Endodermal cell (in vitro differentiated cells): ENCODE measurements at regions not wholly inside any gene's neighbourhood (a gene's known extent, or its start where the extent isn't known, plus 50 kb on each side); places are given as distances from the start of the nearest gene placed in this dataset.

Experiments used
- DNase-seq: peaks from one replicate; pipeline ENCODE4 v3.0.0-alpha.2; 2017
- H3K27ac ChIP-seq: 2 replicates; pipeline ENCODE4 v1.5.1; 2013; ENCODE audit warnings: mild to moderate bottlenecking, low read depth, low read length, moderate library complexity
- H3K27me3 ChIP-seq: 2 replicates; pipeline ENCODE4 v1.6.1; 2013; ENCODE audit warnings: mild to moderate bottlenecking, low read length, moderate library complexity; ENCODE audit not compliant: insufficient read depth, control insufficient read depth, poor library complexity, severe bottlenecking
- H3K36me3 ChIP-seq: 2 replicates; pipeline ENCODE4 v1.7.0; 2013; ENCODE audit warnings: mild to moderate bottlenecking, low read length, moderate library complexity; ENCODE audit not compliant: control insufficient read depth, insufficient read depth
- H3K4me1 ChIP-seq: one replicate; pipeline ENCODE4 v1.7.0; 2013; ENCODE audit warnings: low read length; ENCODE audit not compliant: control insufficient read depth, insufficient read depth
- H3K4me3 ChIP-seq: 2 replicates; pipeline ENCODE4 v1.5.1; 2013; ENCODE audit warnings: mild to moderate bottlenecking, low read length, moderate library complexity
- H3K9ac ChIP-seq: 2 replicates; pipeline ENCODE4 v1.6.1; 2013; ENCODE audit warnings: mild to moderate bottlenecking, low read length, moderate library complexity; ENCODE audit not compliant: poor library complexity, severe bottlenecking; ENCODE audit errors: extremely low read depth
- H3K9me3 ChIP-seq: 2 replicates; pipeline ENCODE4 v1.6.1; 2013; ENCODE audit warnings: mild to moderate bottlenecking, low read length, moderate library complexity; ENCODE audit not compliant: control insufficient read depth
- H3K27ac Mint-ChIP-seq: 2 replicates; pipeline ENCODE4 v1.8.0; 2020; ENCODE audit warnings: mixed read lengths
- H3K27me3 Mint-ChIP-seq: 2 replicates; pipeline ENCODE4 v1.8.0; 2021; ENCODE audit warnings: mild to moderate bottlenecking, mixed read lengths; ENCODE audit not compliant: insufficient read depth
- H3K36me3 Mint-ChIP-seq: 2 replicates; pipeline ENCODE4 v1.8.0; 2020; ENCODE audit warnings: low read depth, mixed read lengths
- H3K4me1 Mint-ChIP-seq: 2 replicates; pipeline ENCODE4 v1.8.0; 2020; ENCODE audit warnings: mixed read lengths
- H3K4me3 Mint-ChIP-seq: 2 replicates; pipeline ENCODE4 v1.8.0; 2020; ENCODE audit warnings: mild to moderate bottlenecking, moderate library complexity, mixed read lengths
- H3K9me3 Mint-ChIP-seq: 2 replicates; pipeline ENCODE4 v1.8.0; 2020; ENCODE audit warnings: mild to moderate bottlenecking, mixed read lengths
- WGBS, 2 experiments: methylation state at CpG; one replicate each; pipeline versions ENCODE4 v1.1.5 to v1.1.7; 2013; ENCODE audit warnings: missing lambda C conversion rate in 2 of 2, mixed read lengths in 1 of 2; ENCODE audit not compliant: insufficient coverage in 1 of 2, insufficient read length in 1 of 2; 5-methylcytosine and 5-hydroxymethylcytosine counted together
- TF ChIP-seq, protein P1 (sequence below): fragments of 200-600 bp; sonication (generic); conservative IDR thresholded peaks from 2 replicates; pipeline ENCODE4 v1.5.0; 2021; ENCODE audit warnings: antibody characterized with exemption, mild to moderate bottlenecking

DNA sequence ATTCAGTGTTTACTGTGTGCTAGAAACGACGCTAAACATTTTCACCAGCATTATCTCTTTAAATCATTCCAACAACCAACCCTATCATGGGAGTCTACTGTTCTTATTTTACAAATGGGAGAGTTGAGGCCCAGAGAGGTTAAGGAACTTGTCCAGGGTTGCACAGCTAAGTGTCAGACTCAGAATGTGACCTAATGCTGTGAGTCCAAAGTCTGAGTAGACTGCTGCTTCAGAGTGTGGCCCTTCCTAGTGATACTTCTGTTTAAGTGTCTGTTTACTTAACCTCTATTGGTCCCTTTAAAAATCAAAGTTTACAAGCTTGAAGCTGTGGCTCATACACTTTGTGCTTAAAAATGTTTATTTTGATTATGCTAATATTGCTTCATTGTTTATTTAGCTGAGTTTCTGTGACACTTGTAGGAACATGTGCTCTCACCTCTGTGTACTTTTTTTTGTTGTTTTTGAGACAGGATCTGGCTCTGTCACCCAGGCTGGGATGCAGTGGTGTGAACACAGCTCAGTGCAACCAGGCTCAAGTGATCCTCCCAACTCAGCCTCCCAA, 84.4 kb upstream of the SYPL1 start:
- no peak for DNase-seq
- no peaks in the 10 kb centered on the region for H3K27me3 ChIP-seq
- H3K4me3 ChIP-seq, result no peak overlapping the region
- TF ChIP-seq, protein P1, sequence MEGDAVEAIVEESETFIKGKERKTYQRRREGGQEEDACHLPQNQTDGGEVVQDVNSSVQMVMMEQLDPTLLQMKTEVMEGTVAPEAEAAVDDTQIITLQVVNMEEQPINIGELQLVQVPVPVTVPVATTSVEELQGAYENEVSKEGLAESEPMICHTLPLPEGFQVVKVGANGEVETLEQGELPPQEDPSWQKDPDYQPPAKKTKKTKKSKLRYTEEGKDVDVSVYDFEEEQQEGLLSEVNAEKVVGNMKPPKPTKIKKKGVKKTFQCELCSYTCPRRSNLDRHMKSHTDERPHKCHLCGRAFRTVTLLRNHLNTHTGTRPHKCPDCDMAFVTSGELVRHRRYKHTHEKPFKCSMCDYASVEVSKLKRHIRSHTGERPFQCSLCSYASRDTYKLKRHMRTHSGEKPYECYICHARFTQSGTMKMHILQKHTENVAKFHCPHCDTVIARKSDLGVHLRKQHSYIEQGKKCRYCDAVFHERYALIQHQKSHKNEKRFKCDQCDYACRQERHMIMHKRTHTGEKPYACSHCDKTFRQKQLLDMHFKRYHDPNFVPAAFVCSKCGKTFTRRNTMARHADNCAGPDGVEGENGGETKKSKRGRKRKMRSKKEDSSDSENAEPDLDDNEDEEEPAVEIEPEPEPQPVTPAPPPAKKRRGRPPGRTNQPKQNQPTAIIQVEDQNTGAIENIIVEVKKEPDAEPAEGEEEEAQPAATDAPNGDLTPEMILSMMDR, result no peak
- H3K36me3 ChIP-seq, result no peaks in the 10 kb centered on the region
- Mint-ChIP-seq H3K4me1 (no peaks in the 10 kb centered on the region), H3K9me3 (no peaks in the 10 kb centered on the region), H3K36me3 (no peaks in the 10 kb centered on the region), H3K27ac (no peak overlapping the region), H3K4me3 (no peak overlapping the region), H3K27me3 (no peaks in the 10 kb centered on the region)
- no peaks in the 10 kb centered on the region for H3K9me3 ChIP-seq
- H3K27ac ChIP-seq, result no peak overlapping the region
- no peaks in the 10 kb centered on the region for H3K4me1 ChIP-seq
- no peak overlapping the region for H3K9ac ChIP-seq
- 100% methylated on average over 2 of the region's 2 CpGs; no CpG with 5 or more reads in 1 of the 2 experiments for WGBS, 2 experiments

DNA sequence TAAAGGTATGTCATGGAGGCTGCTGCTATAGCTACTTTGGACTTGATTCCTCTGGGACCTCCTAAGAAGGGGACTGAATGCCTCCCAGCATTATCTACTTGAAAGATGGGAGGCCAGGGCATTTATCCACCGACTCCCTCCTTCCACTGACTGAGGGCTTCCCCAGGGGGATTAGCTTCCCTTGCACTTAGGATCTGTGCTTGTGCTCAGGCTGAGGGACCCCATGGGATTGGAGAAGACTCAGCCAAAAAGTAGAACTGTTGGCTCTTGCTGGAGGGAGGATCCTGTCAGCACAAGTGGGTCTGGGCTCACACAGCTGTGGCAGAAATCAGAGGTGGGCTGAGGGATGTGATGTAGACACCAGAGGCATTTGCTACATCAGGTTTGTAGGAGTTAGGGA, 81.5 kb upstream of the SYPL1 start:
- no peaks in the 10 kb centered on the region for H3K36me3 Mint-ChIP-seq
- no peaks in the 10 kb centered on the region for H3K36me3 ChIP-seq
- WGBS, 2 experiments, result 92% methylated on average over 1 of the region's 1 CpG; no CpG with 5 or more reads in 1 of the 2 experiments
- H3K4me1 ChIP-seq, result no peaks in the 10 kb centered on the region
- H3K4me3 Mint-ChIP-seq, result no peak overlapping the region
- H3K27ac ChIP-seq, result no peak overlapping the region
- no peak for DNase-seq
- H3K27me3 ChIP-seq, result no peaks in the 10 kb centered on the region
- H3K9me3 Mint-ChIP-seq, result no peaks in the 10 kb centered on the region
- no peak overlapping the region for H3K27ac Mint-ChIP-seq
- H3K9ac ChIP-seq, result no peak overlapping the region
- H3K4me1 Mint-ChIP-seq, result no peaks in the 10 kb centered on the region
- H3K4me3 ChIP-seq, result no peak overlapping the region
- no peaks in the 10 kb centered on the region for H3K9me3 ChIP-seq
- TF ChIP-seq, protein P1, result no peak
- no peaks in the 10 kb centered on the region for H3K27me3 Mint-ChIP-seq

DNA sequence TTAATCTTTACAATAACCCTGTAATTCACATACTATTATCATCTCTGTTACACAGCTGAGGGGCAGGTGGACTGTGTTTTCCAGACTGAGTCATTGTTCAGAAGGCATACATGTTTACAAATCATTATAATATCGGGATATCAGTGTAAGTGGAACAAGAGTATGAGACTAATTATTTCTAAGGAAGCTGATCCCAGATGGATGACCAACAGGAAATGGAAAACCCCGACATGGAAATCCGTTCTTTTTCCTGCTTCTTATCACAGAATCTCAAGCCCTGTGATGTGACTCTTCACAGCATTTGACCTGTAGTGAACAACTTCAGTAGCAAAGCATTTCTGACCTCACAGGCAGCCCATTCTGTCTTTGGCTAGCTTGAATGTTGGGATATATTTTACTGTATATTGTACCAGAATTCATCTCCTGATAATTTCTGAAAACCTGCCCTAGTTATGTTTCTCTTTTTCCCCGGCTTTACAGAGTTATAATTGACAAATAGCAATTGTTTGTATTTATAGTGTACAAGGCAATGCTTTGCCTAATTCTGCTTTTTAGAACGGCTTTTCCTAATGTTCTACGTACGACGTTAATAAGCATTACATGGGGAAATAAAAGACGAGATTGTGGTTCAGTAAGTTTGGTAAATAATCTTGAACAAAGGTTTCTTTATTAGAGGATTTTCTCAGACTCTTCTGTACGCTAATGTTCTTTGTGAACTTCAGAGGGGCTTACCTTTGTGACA, 78.6 kb upstream of the SYPL1 start:
- H3K27me3 Mint-ChIP-seq, result no peaks in the 10 kb centered on the region

More for the DNA sequence above, 78.6 kb upstream of the SYPL1 start:
- Histone ChIP-seq H3K36me3 (no peaks in the 10 kb centered on the region), H3K9ac (no peak overlapping the region), H3K27me3 (no peaks in the 10 kb centered on the region), H3K4me1 (no peaks in the 10 kb centered on the region), H3K4me3 (no peak overlapping the region), H3K27ac (no peak overlapping the region), H3K9me3 (no peaks in the 10 kb centered on the region)
- H3K4me3 Mint-ChIP-seq, result no peak overlapping the region
- H3K4me1 Mint-ChIP-seq, result no peaks in the 10 kb centered on the region
- 86 to 96% methylated on average over 5 to 10 of the region's 10 CpGs for WGBS, 2 experiments
- H3K9me3 Mint-ChIP-seq, result peaks cover 2% of the 10 kb centered on the region
- H3K27ac Mint-ChIP-seq, result no peak overlapping the region
- no peaks in the 10 kb centered on the region for H3K36me3 Mint-ChIP-seq
- TF ChIP-seq, protein P1, result no peak
- DNase-seq, result no peak
